Neural cell (in vitro differentiated cells): ENCODE measurements at regions not wholly inside any gene's neighbourhood (a gene's known extent, or its start where the extent isn't known, plus 50 kb on each side); places are given as distances from the start of the nearest gene placed in this dataset.

Source experiments
- H2AFZ ChIP-seq: fragments of 200-600, 300-800 bp; sonication (generic), shearing (Covaris generic); 2 replicates; pipeline ENCODE4 v1.6.0; 2014; ENCODE audit warnings: low read depth, mild to moderate bottlenecking, antibody characterized with exemption, low read length, moderate library complexity
- H3F3A ChIP-seq: fragments of 200-600 bp; shearing (Covaris generic); 2 replicates; pipeline ENCODE4 v1.6.1; 2016; ENCODE audit warnings: mild to moderate bottlenecking, moderate library complexity, mixed read lengths, antibody characterized with exemption, low read length; ENCODE audit not compliant: insufficient read depth, poor library complexity, severe bottlenecking
- H3K27ac ChIP-seq: fragments of 200-600, 300-800 bp; sonication (generic), shearing (Covaris generic); 2 replicates; pipeline ENCODE4 v1.5.1; 2014; ENCODE audit warnings: mild to moderate bottlenecking, low read length, moderate library complexity
- H3K27me3 ChIP-seq: fragments of 300-800, 200-600 bp; sonication (generic), shearing (Covaris generic); 2 replicates; pipeline ENCODE4 v1.6.0; 2014; ENCODE audit warnings: mild to moderate bottlenecking, low read depth, low read length, moderate library complexity; ENCODE audit not compliant: insufficient read depth
- H3K36me3 ChIP-seq: fragments of 300-800, 200-600 bp; sonication (generic), shearing (Covaris generic); 2 replicates; pipeline ENCODE4 v1.5.1; 2014; ENCODE audit warnings: mild to moderate bottlenecking, antibody characterized with exemption, low read length, moderate library complexity; ENCODE audit not compliant: insufficient read depth
- H3K4me2 ChIP-seq: fragments of 300-800, 200-600 bp; sonication (generic), shearing (Covaris generic); 2 replicates; pipeline ENCODE4 v1.6.0; 2014; ENCODE audit warnings: mild to moderate bottlenecking, low read length
- H3K4me3 ChIP-seq: fragments of 300-800, 200-600 bp; sonication (generic), shearing (Covaris generic); 2 replicates; pipeline ENCODE4 v1.5.1; 2014; ENCODE audit warnings: mild to moderate bottlenecking, low read length, moderate library complexity
- H3K79me2 ChIP-seq: fragments of 200-600 bp; shearing (Covaris generic); replicated peaks from 2 replicates; pipeline ENCODE4 v1.6.0; 2014; ENCODE audit warnings: mild to moderate bottlenecking, low read length, moderate library complexity; ENCODE audit not compliant: insufficient read depth
- H3K9ac ChIP-seq: fragments of 300-800, 200-600 bp; sonication (generic), shearing (Covaris generic); 2 replicates; pipeline ENCODE4 v1.6.1; 2016; ENCODE audit warnings: mild to moderate bottlenecking, low read length, mixed read lengths
- H3K9me2 ChIP-seq: fragments of 200-600 bp; shearing (Covaris generic); 2 replicates; pipeline ENCODE4 v1.6.1; 2016; ENCODE audit warnings: mild to moderate bottlenecking, low read length, mixed read lengths; ENCODE audit not compliant: insufficient read depth
- H3K9me3 ChIP-seq: fragments of 200-600, 300-800 bp; sonication (generic), shearing (Covaris generic); 2 replicates; pipeline ENCODE4 v1.6.1; 2016; ENCODE audit warnings: mild to moderate bottlenecking, mixed run types, low read length, moderate library complexity, mixed read lengths
- H4K20me1 ChIP-seq: fragments of 200-600 bp; shearing (Covaris generic); 2 replicates; pipeline ENCODE4 v1.6.1; 2016; ENCODE audit warnings: mild to moderate bottlenecking, mixed run types; ENCODE audit not compliant: insufficient read depth
- CTCF ChIP-seq: fragments of 450-650 bp; IDR thresholded peaks from 2 replicates; pipeline ENCODE4 v1.5.1; 2014; ENCODE audit warnings: antibody characterized with exemption, mild to moderate bottlenecking, moderate library complexity; ENCODE audit not compliant: poor library complexity, severe bottlenecking
- EP300 ChIP-seq: fragments of 450-650 bp; conservative IDR thresholded peaks from 2 replicates; pipeline ENCODE4 v1.6.1; 2014; ENCODE audit warnings: antibody characterized with exemption, mild to moderate bottlenecking, moderate library complexity; ENCODE audit not compliant: poor library complexity, severe bottlenecking
- EZH2 ChIP-seq: fragments of 200-600, 300-800 bp; shearing (Covaris generic), sonication (generic); IDR thresholded peaks from 2 replicates; pipeline ENCODE4 v1.6.1; 2014; ENCODE audit warnings: antibody characterized with exemption, low read length, borderline replicate concordance, mild to moderate bottlenecking; ENCODE audit not compliant: insufficient read depth, poor library complexity, severe bottlenecking
- MXI1 ChIP-seq: fragments of 450-650 bp; conservative IDR thresholded peaks from 2 replicates; pipeline ENCODE4 v1.6.1; 2014; ENCODE audit warnings: antibody characterized with exemption, mild to moderate bottlenecking; ENCODE audit not compliant: poor library complexity, severe bottlenecking
- POLR2AphosphoS5 ChIP-seq: IDR thresholded peaks from 2 replicates; pipeline ENCODE4 v1.6.1; 2012
- RAD21 ChIP-seq: fragments of 450-650 bp; conservative IDR thresholded peaks from 2 replicates; pipeline ENCODE4 v1.6.1; 2014; ENCODE audit warnings: antibody characterized with exemption, mild to moderate bottlenecking, moderate library complexity
- REST ChIP-seq: IDR thresholded peaks from 2 replicates; pipeline ENCODE4 v1.6.1; 2012; ENCODE audit warnings: borderline replicate concordance
- SMC3 ChIP-seq: fragments of 450-650 bp; conservative IDR thresholded peaks from 2 replicates; pipeline ENCODE4 v1.6.1; 2014; ENCODE audit warnings: antibody characterized with exemption, mild to moderate bottlenecking, moderate library complexity; ENCODE audit not compliant: poor library complexity
- TAF1 ChIP-seq: IDR thresholded peaks from 2 replicates; pipeline ENCODE4 v1.6.1; 2012; ENCODE audit warnings: low read depth

GRCh38 chr9:73441223-73441622 lies 289.6 kb downstream of the ANXA1 start:
- Histone ChIP-seq H2AFZ (no peak overlapping the region), H3K79me2 (no peaks in the 10 kb centered on the region)

More at GRCh38 chr9:73441223-73441622, 289.6 kb downstream of the ANXA1 start:
- Histone ChIP-seq H3K9me3 (no peaks in the 10 kb centered on the region), H3K9me2 (no peaks in the 10 kb centered on the region), H3K9ac (no peak overlapping the region), H3K4me3 (no peak overlapping the region), H3K27me3 (no peaks in the 10 kb centered on the region), H3F3A (no peaks in the 10 kb centered on the region), H3K36me3 (no peaks in the 10 kb centered on the region), H3K27ac (no peak overlapping the region), H4K20me1 (no peaks in the 10 kb centered on the region), H3K4me2 (no peak overlapping the region)
- no peak for TF ChIP-seq RAD21
- TF ChIP-seq SMC3 = no peak
- TF ChIP-seq CTCF = no peak
- no peak for TF ChIP-seq POLR2AphosphoS5
- TF ChIP-seq MXI1 = no peak
- TF ChIP-seq TAF1 = no peak
- no peak for TF ChIP-seq EP300
- no peak for TF ChIP-seq EZH2
- TF ChIP-seq REST = no peak
